SK-N-MC (cell line): ENCODE measurements at regions not wholly inside any gene's neighbourhood (a gene's known extent, or its start where the extent isn't known, plus 50 kb on each side); places are given as distances from the start of the nearest gene placed in this dataset.
"Not testable (repeated sequence)": the region's sequence is repeated elsewhere in the genome, so short reads cannot be mapped to it uniquely, and the experiment has no call there.

Experiments used
- EZH2 ChIP-seq: fragments of 200-600 bp; sonication (generic); IDR thresholded peaks from one replicate; pipeline ENCODE4 v1.6.1; 2017; ENCODE audit warnings: antibody characterized with exemption
- POLR2AphosphoS5 ChIP-seq: IDR thresholded peaks from 2 replicates; pipeline ENCODE4 v1.6.1; 2012; ENCODE audit warnings: mild to moderate bottlenecking, low read depth, low read length, borderline replicate concordance

- TF ChIP-seq POLR2AphosphoS5, EZH2: not testable (repeated sequence)
Measured at GRCh38 chr9:95568735-95569134, 52.0 kb upstream of the PTCH1 start.
